ENCODE measurements at regions not wholly inside any gene's neighbourhood (a gene's known extent, or its start where the extent isn't known, plus 50 kb on each side); places are given as distances from the start of the nearest gene placed in this dataset.
"Not testable (repeated sequence)": the region's sequence is repeated elsewhere in the genome, so short reads cannot be mapped to it uniquely, and the experiment has no call there.

DNA sequence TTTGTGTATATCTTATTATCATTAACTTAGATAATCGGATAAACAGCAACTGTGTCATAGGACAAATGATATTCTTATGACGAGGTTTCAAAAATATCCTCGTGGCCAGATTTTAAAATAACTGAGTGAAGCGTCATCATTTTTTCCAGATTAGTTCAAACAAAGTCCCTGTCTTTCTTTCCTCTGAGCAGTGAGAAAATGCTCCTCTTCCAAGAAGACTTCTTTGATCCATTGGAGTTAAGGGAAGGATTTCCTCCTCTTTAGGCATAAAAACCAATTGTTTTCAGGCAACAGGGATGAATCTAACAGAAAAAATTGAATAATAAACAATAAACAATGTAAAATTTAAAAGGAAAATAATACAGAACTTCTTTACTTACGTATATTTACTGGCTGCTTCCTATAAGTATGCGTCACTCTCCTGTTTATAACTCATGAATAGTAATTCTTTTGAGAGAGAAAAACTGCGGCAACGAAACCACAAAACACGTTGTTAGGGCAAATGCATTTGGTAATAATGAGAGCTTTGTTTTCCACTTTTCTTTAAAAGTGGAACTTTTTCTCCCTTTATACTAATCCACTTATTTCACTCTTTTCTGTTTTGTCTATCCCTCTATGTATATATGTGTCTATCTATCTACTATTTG is 419.4 kb upstream of the ONECUT1 start:
- DNase-seq: no peak

DNA sequence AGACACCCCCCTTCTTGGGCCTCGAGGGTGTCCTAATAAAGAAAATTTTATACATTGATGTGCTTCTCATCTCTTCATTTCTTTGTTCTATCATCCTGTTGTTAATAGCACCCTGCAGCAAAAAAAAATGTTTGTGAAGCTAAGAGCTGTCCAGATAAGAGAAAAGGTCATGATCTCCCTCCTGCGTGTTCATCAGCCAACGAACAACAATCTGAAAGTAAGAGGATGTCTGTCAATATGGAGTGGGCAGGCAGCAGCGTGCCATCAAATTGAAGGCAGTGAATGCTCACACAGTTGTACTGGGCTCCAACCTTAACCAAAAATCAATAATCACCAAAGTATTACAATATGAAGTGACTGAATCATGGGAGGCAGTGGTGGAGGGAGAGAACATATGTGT is 418.6 kb upstream of the ONECUT1 start:
- DNase-seq: peak; percentile 56

DNA sequence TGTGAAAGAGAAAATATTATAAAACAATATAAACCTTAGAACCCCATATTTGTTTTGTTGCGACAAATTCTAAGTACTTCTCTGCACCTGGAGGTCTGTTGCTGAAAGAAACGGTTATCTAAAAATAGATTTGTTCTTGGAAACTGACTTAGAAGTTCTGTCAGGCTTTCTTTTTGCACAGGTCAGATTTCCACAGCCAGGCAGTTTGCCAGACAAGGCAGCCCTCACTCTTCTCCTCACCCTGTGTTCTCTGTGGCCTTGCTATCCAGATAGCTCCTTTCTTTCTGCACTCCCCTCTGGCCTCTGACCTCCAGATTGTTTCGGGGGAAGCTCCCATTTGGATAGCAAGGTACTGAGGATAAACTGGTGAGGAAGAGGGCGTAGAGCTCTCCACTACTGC is 413.3 kb upstream of the ONECUT1 start:
- no peak for DNase-seq

DNA sequence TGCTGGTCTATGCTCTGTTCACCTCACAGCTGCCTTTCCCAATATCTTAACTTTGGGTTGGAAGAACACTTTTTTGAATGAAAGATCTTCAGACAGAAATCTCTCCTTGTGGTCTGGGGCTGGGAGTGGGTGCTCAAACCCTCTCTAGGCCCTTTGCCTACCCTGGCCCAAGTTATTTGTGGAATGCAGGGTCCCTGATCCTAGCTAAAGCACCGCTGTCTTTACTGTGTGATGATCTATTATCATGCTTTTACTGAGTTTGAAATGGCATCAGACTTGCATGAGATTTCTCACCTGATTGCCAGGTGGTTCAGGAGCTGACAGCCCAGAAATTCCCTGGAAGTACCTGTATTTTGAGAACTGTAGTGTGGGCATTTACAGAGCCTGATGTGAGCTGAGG is 412.7 kb upstream of the ONECUT1 start:
- no peak for DNase-seq

DNA sequence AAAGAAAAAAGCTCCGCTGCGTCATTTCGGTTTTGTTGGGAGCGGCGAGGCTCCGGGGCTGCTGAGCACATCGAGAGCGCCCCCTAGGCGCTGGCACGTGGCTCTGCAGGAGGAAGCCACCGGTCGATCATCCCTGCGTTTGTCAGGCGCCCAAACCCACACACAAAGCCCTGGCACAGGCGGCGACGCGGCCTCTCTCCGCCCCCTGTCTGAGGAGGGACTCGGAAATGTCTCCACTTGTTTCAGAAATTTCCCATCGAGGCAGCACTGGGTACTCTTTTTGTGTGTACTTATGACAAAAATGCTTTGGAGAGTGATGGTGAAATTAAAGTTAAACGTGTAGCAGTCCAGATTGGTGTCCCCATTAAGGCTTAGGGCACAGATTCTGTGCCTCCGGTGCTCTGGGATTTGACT is 407.3 kb upstream of the ONECUT1 start:
- peak; percentile 93 for DNase-seq

DNA sequence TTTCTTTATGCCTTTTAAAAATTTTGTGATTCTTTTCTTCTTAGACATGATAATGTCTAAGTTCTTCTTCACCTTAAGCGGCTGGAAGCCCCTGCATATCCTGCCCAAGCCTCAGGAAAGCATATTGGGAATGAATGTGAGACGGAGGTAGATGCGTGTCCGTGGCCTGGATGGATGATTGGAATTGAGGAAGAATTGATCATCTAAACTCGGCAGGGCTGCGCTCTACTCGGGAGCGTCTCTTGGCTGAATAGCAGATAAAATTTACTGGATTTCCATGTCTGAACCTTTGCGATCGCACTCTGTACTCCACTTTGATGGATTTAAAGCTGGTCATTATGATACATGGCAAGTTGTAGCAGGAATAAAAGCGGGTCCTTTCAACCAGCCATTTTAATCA is 406.7 kb upstream of the ONECUT1 start:
- DNase-seq: peak; percentile 39

DNA sequence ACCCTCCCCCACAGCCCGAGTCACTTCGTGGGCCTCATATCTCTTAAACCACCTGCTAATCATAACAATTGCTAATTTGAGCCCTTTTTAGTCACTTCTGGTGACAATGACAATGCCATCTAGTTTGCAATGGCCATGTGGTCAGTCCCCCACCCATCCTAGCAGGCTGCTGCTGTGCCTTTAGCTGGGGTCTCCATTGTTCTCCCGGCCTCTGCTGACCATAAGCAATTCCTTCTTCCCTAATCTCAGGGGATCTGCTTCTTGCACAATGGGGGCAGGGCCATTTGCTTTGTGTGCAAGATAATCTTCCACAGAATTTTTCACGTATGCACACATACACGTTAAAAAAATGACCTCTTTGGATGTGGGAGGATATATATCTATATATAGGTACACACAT is 406.1 kb upstream of the ONECUT1 start:
- DNase-seq: peak; percentile 67

DNA sequence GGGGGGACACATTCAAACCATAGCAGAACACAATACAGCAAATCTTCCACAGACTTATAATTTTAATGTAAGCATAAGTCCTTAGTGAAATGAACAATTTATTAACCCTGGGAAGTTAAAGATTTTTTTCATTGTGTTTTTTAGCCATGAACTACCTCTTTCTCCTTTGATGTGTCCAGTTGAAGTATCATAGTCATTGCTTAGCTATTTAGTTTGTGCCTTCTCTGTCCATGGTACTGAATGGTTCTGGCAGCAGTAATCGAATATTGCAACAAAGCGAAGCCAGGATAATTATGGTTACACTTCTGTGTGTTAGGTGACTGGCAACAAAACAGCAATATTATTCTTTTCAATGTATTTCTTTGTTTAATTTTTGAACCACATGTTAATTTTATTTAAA is 403.0 kb upstream of the ONECUT1 start:
- peak; percentile 72 for DNase-seq

DNA sequence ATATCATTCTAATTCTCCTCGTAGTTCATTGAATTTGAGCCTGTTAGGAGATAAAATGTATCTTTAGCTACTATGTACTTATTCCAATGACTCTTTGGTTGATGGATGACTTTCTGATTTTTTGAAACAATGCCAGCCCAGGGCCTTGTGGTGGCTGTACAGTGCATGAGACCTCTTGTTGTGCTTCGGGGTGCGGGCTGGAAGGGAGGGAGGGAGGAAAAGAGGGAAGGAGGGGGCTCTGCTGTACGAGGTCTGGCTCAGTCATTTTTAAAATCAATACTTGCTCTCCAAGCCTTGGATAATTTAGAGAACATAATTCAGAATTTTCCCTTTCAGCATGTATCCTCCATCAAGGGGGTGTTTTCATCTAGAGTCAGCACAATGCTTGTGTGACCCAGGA is 399.7 kb upstream of the ONECUT1 start:
- no peak for DNase-seq

DNA sequence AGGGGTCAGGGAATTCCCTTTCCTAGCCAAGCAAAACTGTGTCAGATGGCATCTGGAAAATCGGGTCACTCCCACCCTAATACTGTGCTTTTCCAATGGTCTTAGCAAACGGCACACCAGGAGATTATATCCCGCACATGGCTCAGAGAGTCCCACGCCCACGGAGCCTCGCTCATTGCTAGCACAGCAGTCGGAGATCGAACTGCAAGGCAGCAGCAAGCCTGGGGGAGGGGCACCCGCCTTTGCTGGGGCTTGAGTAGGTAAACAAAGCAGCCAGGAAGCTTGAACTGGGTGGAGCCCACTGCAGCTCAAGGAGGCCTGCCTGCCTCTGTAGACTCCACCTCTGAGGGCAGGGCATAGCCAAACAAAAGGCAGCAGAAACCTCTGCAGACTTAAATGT is 393.3 kb upstream of the ONECUT1 start:
- not testable (repeated sequence) for DNase-seq

DNA sequence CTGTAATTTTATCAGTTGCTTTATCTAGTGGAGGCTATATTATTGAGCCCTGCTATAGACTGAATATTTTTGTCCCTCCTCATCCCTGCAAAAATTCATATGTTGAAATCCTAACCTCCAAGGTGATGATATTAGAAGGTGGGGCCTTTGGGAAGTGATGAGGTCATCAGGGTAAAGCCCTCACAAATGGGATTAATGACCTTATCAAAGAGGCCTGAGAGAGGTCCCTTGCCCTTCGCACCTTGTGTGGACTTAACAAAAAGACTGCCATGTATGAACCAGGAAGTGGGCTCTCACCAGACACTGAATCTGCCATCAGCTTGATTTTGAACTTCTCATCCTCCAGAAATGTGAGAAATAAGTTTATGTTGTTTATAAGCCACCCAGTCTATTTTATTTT is 381.4 kb upstream of the ONECUT1 start:
- no peak for DNase-seq

DNA sequence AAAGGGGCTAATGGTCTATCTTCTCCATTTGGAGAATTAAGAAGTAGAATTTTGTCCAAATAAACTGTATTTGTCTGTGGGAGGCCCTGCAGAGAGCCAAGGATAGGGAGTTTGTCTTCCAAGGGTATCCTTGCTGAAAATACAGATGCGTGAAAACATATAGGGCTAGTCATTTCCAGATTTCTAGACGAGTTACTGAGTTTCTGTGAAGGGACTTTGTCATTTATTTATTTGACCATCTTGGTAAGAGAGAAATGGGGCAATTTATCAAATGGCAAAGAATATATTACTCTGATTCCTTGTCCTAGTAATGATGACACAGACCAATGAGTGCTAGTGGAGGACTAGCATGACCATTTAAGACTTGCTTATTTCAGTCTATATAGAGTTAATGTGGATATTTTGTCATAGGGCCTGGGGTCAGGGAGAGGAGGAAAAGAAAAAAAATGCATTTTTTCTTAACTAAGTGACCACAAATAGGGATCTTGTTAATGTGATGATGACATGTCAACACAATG is 376.6 kb upstream of the ONECUT1 start:
- DNase-seq: no peak

DNA sequence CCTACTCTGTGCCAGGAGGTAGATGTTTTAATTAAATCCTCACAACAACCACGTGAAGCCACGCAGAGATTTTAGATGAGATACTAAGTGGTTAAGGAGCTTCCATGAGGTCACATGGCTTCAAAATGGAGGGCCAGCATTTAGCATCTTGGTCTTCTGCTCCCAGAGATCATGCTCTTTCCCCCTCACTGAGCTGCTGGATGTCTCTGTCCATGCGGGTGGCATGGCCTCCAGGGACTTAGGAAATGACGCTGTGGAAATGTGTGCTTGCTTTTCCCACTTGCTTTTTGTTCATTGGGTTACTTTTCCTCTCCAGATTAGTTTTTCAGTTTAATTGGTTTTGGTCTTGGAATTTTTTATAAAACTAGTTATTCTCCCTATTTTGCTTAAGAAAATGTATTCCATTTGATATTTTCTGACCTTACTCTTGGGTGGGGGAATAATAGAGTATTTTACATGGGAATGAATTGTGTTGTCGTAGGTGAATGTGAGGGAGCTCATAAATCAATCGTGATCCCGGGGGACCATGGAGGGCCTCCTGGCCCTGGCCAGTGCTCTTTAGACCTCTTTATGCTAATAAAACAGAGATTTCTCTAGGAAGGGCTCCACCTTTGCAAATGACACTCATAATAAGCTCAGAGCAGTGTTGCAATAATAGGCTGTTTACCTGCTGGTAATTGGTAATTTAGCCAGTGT is 376.0 kb upstream of the ONECUT1 start:
- DNase-seq: no peak

DNA sequence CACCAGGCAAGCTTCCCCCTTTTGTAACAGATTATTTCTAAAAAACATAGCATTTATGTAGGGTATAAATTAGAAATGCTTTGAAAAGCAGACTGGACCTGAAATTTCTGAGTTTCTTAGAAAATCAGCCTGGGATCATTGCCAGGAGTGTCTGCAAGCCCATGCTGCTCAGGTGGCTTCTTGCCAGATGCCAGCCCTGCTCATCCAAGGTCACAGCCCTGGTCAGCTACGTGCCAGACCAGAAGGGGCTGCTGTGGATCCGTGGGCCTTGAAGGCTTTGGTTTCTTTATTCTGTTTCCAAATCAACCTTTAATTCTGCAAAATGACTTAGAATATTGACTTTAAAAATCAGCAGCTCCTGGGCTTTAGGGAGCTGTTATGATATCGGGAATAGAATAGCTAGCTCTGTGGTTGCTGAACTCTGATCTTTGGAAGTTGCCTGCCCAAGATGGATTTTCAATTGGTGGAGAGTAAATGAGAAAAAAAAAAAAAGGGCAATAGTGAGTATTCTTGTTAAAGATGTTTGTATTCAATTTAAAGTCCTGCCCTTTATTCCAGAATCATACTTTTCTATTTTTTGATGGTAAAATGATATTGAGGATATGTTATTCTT is 370.1 kb upstream of the ONECUT1 start:
- DNase-seq: no peak

DNA sequence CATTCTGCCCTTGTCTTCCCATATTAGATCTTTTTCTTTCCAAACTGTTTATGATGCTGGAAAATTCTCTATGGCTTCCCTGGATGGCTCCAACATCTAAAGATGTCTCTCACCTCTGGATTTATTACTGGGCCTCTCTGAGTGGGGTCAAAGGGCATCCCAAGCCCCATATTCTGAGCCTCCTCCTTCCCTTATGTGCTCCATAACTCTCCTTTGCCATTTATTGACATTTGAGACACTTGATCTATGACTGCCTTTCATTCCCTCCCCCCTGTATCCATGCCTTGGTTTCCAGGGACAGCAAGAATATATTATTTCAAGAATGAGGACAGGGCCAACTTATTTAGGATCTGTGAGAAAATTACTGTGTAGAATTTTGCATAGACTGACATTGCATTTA is 369.3 kb upstream of the ONECUT1 start:
- DNase-seq: no peak

DNA sequence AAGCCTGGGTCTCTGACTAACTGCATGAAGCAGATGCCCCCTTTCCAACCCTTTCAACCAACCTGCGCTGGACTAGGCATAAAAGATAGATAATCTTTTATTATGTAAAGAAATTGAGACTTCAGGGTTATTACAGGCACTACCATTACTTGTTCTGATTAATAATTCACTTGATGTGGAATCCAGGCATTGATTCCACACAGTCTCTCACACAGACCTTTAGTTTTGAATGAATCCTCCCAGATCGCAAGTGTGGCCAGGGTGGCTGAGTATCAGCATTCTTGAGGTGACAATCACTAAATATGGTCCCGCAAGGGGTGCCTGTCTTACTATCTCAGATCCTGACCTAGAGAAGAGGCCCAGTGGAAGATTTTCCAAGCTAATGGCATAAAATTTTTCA is 368.9 kb upstream of the ONECUT1 start:
- DNase-seq: no peak

DNA sequence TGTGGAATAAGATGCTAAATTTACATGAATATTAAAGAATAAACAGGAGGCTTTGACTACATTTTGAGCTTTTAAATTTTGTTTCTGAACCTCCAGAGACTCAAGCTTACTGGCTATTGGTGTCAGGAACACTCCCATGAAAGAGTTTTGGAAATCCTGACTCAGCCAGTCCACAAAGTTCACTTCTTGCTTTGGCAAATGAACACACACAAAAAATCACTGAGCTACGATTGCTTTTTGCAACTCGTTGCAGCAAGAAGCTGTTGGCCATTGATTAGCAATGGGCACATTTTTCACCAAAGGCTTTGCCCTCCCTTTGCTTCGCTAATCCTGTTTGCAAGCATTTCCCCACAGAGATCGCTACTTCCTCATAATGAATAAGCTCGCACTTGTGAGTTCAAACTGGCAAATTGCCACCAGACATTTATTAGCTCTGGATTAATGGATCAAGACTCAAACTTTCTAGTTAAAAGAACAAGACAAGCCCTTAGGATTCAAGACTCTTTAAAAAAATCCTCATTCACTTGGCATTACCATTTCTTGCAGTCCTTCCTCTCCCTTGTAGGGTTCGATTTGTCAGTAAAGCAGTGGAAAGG is 343.2 kb upstream of the ONECUT1 start:
- DNase-seq: peak; percentile 16

DNA sequence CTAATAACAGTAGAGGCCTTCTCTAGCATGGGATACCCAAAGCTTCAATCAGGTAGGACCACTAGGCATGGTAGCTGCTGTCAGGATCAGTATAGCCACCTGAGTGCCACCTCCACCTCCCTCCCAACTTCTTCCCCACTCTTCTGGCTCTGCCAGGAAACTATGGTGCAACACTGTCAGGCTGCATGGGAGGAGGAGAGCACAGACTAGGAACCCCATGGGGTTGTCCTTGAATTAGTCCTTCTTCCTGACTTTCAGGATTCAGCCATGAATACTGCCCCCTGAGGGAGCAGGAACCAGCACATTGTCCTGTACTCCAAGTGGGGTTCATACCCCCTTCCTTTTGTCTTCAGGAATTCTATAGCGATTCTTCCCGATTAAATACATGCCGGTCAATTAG is 340.8 kb upstream of the ONECUT1 start:
- no peak for DNase-seq

DNA sequence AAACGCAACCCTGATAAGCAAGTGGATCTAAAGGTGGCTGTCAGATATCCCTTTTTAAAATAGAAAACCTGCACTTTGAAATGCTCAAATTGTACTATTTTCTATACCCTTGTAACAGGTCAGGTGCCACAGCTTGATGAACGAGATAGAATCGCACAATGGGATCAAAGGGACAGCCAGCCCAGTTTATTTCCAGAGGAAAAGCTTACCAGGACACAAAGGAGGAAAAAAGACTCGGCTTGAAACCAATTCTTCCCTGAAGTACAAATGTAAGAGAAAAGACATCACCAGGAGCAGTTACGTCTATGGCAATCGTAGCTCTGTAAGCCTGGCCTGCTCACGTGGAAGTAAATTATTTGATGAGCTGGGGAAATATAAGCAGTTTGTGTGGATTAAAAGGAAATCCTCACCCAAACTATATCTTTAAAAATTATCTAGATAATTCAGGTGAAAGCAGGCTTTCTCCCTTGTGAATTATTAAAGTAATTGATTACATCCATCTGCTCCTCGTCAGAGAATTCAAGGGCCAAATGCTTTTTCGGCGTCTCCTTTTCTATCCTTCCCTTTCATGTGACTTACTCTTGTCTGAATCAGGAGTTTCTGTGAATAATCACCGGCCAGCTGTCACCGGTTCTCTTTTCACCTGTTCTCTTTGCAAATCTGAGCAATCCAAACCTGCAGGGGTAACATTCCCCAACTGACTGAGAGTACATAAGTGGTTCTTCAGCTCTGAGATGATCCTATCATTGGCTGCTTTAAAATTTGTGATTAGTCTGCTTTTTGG is 339.2 kb upstream of the ONECUT1 start:
- peak; percentile 38 for DNase-seq

DNA sequence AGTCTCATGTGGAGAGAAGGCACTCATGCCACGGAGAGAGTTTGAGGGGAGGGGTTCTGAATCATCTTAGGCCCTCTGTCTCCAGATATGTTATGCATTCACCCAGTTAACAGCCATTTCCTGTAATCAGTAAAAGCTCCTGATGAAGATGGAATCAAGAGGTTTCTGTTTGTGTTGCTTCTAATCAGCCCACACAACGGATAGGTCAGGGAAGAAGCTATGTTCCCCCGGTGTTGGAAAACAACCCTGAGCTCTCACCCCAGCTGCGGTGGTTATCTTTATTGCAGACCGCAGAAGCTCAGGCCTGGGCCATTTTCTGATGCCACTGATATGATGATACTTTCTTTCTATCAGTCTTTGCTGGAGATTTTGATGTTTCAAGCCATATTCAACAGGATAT is 338.5 kb upstream of the ONECUT1 start:
- DNase-seq: no peak

DNA sequence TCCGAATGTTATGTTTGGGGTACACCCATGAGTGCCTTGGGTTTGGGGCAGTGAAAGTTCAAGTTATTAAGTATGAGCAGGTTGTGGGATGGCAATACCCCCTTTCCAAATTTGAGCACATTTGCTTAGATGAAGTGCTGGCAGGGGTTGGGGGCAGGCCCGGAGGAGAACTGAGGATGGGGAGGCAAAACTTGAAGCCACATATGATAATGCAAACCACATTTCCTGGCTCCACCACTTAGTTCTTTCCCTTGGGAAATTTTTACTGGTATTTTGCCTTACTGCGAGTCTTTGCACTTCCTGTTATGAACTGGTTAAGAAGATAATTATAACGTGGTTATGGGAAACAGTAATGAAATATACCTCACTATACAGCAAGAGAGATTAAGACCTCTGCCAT is 336.0 kb upstream of the ONECUT1 start:
- DNase-seq: no peak

DNA sequence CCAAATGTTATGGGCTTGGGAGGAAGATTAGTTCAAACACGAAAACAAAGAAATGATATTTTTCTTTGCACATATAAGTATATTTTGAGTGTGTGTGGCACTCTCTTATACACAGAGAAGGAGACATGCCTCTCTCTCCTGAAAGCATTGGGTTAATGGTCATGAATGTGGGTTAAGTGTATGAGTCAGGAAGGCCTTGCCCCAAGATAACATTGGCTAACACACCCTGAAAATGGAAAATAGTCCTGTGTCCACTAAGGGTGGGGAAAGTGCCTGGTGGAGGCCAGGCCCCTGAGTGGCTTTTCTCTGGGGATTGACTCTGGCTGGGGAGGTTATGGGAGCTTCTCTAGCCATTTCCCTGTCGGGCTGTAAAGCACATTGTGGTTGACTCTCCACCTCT is 332.7 kb upstream of the ONECUT1 start:
- DNase-seq: no peak

DNA sequence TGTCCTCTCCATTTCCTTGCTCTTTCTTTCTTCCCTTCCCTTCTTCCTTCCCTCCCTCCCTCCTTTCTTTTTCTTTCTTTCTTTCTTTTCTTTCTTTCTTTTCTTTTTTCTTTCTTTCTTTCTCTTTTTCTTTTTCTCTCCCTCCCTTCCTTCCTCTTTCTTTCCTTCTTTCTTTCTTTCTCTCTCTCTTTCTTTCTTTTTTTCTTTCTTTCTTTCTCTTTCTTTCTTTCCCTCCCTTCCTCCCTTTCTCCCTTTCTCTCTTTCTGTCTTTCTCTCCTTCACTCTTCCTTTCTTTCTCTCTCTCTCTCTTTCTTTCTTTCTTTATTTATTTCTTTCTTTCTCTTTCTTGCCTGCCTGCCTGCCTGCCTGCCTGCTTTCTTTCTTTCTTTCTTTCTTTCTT is 326.8 kb upstream of the ONECUT1 start:
- DNase-seq: not testable (repeated sequence)
